GM19240 (cell line): ENCODE measurements at regions not wholly inside any gene's neighbourhood (a gene's known extent, or its start where the extent isn't known, plus 50 kb on each side); places are given as distances from the start of the nearest gene placed in this dataset.
"Not testable (repeated sequence)": the region's sequence is repeated elsewhere in the genome, so short reads cannot be mapped to it uniquely, and the experiment has no call there.

ENCODE experiments used
- DNase-seq: peaks from one replicate; pipeline ENCODE4 v3.0.0; 2011; ENCODE audit warnings: low spot score; ENCODE audit not compliant: insufficient read length

GRCh38 chr6:867378-867777, 174.4 kb upstream of the EXOC2 start:
- DNase-seq, result no peak

- DNase-seq, result peak; percentile 12
Observed at GRCh38 chr6:866316-866715, 173.4 kb upstream of the EXOC2 start.

GRCh38 chr6:865846-866245, 172.9 kb upstream of the EXOC2 start:
- DNase-seq, result no peak

- no peak for DNase-seq
Observed at GRCh38 chr6:863831-864230, 170.9 kb upstream of the EXOC2 start.

GRCh38 chr6:863127-863526, 170.2 kb upstream of the EXOC2 start:
- not testable (repeated sequence) for DNase-seq

- DNase-seq, result no peak
Observed at GRCh38 chr6:859936-860335, 167.0 kb upstream of the EXOC2 start.

- DNase-seq, result no peak
Observed at GRCh38 chr6:854406-855118, 161.6 kb upstream of the EXOC2 start.

- DNase-seq, result not testable (repeated sequence)
Observed at GRCh38 chr6:852216-852615, 159.3 kb upstream of the EXOC2 start.

- no peak for DNase-seq
Observed at GRCh38 chr6:849075-849506, 156.2 kb upstream of the EXOC2 start.

GRCh38 chr6:845566-845965, 152.6 kb upstream of the EXOC2 start:
- no peak for DNase-seq

- no peak for DNase-seq
Observed at GRCh38 chr6:845101-845500, 152.2 kb upstream of the EXOC2 start.

- DNase-seq, result no peak
Observed at GRCh38 chr6:842141-842540, 149.2 kb upstream of the EXOC2 start.

- no peak for DNase-seq
Observed at GRCh38 chr6:841569-841968, 148.6 kb upstream of the EXOC2 start.

GRCh38 chr6:839201-839600, 146.3 kb upstream of the EXOC2 start:
- DNase-seq, result no peak

- no peak for DNase-seq
Observed at GRCh38 chr6:837380-837779, 144.4 kb upstream of the EXOC2 start.

GRCh38 chr6:836276-836853, 143.4 kb upstream of the EXOC2 start:
- no peak for DNase-seq

- DNase-seq, result no peak
Observed at GRCh38 chr6:835476-836160, 142.7 kb upstream of the EXOC2 start.

- no peak for DNase-seq
Observed at GRCh38 chr6:834866-835265, 141.9 kb upstream of the EXOC2 start.

- no peak for DNase-seq
Observed at GRCh38 chr6:834190-834589, 141.3 kb upstream of the EXOC2 start.

- not testable (repeated sequence) for DNase-seq
Observed at GRCh38 chr6:832804-833203, 139.9 kb upstream of the EXOC2 start.

- DNase-seq, result no peak
Observed at GRCh38 chr6:830667-831327, 137.9 kb upstream of the EXOC2 start.

GRCh38 chr6:829656-830055, 136.7 kb upstream of the EXOC2 start:
- no peak for DNase-seq
